Karpas-422 (cell line): ENCODE measurements at regions not wholly inside any gene's neighbourhood (a gene's known extent, or its start where the extent isn't known, plus 50 kb on each side); places are given as distances from the start of the nearest gene placed in this dataset.
"Not testable (repeated sequence)": the region's sequence is repeated elsewhere in the genome, so short reads cannot be mapped to it uniquely, and the experiment has no call there.

ENCODE experiments used
- DNase-seq: peaks from one replicate; pipeline ENCODE4 v3.0.0-alpha.2; 2015
- H2AFZ ChIP-seq: fragments of 200-600 bp; sonication (generic); 2 replicates; pipeline ENCODE4 v1.6.1; 2014; ENCODE audit warnings: antibody characterized with exemption, low read length, mixed read lengths
- H3K27ac ChIP-seq: fragments of 200-600 bp; sonication (generic); 2 replicates; pipeline ENCODE4 v1.5.1; 2014; ENCODE audit warnings: mild to moderate bottlenecking, low read length, moderate library complexity
- H3K27me3 ChIP-seq: fragments of 200-600 bp; sonication (generic); 2 replicates; pipeline ENCODE4 v1.6.1; 2014; ENCODE audit warnings: low read length, mixed read lengths
- H3K36me3 ChIP-seq: fragments of 200-600 bp; sonication (generic); 2 replicates; pipeline ENCODE4 v1.6.1; 2014; ENCODE audit warnings: low read length, mixed read lengths; ENCODE audit not compliant: insufficient read depth
- H3K4me1 ChIP-seq: fragments of 200-600 bp; sonication (generic); 2 replicates; pipeline ENCODE4 v1.6.1; 2014; ENCODE audit warnings: mild to moderate bottlenecking, low read length, mixed read lengths
- H3K4me2 ChIP-seq: fragments of 200-600 bp; sonication (generic); 2 replicates; pipeline ENCODE4 v1.6.1; 2014; ENCODE audit warnings: low read length, low read depth, mild to moderate bottlenecking; ENCODE audit not compliant: poor library complexity, severe bottlenecking
- H3K4me3 ChIP-seq: fragments of 200-600 bp; sonication (generic); 2 replicates; pipeline ENCODE4 v1.5.1; 2014; ENCODE audit warnings: mild to moderate bottlenecking, antibody characterized with exemption, low read length, mixed read lengths
- H3K79me2 ChIP-seq: fragments of 200-600 bp; sonication (generic); 2 replicates; pipeline ENCODE4 v1.6.1; 2014; ENCODE audit warnings: mild to moderate bottlenecking, low read length, mixed read lengths
- H3K9ac ChIP-seq: fragments of 200-600 bp; sonication (generic); 2 replicates; pipeline ENCODE4 v1.6.0; 2014; ENCODE audit warnings: low read length
- H3K9me2 ChIP-seq: fragments of 200-600 bp; sonication (generic), shearing (Covaris generic); replicated peaks from 2 replicates; pipeline ENCODE4 v1.6.0; 2014; ENCODE audit warnings: mild to moderate bottlenecking, low read length, moderate library complexity; ENCODE audit not compliant: insufficient read depth
- H3K9me3 ChIP-seq: fragments of 300-700, 200-600 bp; sonication (generic); 2 replicates; pipeline ENCODE4 v1.6.1; 2014; ENCODE audit warnings: low read length, mixed read lengths
- H4K20me1 ChIP-seq: fragments of 200-600 bp; sonication (generic); 2 replicates; pipeline ENCODE4 v1.6.1; 2014; ENCODE audit warnings: mild to moderate bottlenecking, antibody characterized with exemption, low read length, low read depth; ENCODE audit not compliant: insufficient read depth

GRCh38 chr5:36770125-36770524 is 106.4 kb upstream of the NIPBL start:
- peaks cover 11% of the 10 kb centered on the region for H3K4me1 ChIP-seq
- no peaks in the 10 kb centered on the region for H3K9me2 ChIP-seq
- H4K20me1 ChIP-seq: no peaks in the 10 kb centered on the region
- no peak overlapping the region for H3K27ac ChIP-seq
- H3K27me3 ChIP-seq: no peaks in the 10 kb centered on the region
- H3K9me3 ChIP-seq: no peaks in the 10 kb centered on the region
- H3K79me2 ChIP-seq: no peaks in the 10 kb centered on the region
- no peak overlapping the region for H3K4me2 ChIP-seq
- DNase-seq: no peak
- no peaks in the 10 kb centered on the region for H3K36me3 ChIP-seq
- H3K9ac ChIP-seq: no peak overlapping the region
- no peak overlapping the region for H3K4me3 ChIP-seq
- no peak overlapping the region for H2AFZ ChIP-seq

GRCh38 chr5:36772276-36773140 is 104.1 kb upstream of the NIPBL start:
- no peak for DNase-seq
- no peaks in the 10 kb centered on the region for H3K79me2 ChIP-seq
- H3K36me3 ChIP-seq: no peaks in the 10 kb centered on the region
- no peak overlapping the region for H3K27ac ChIP-seq
- H3K27me3 ChIP-seq: no peaks in the 10 kb centered on the region
- H3K4me1 ChIP-seq: peaks cover 11% of the 10 kb centered on the region
- no peak overlapping the region for H3K9ac ChIP-seq
- no peaks in the 10 kb centered on the region for H4K20me1 ChIP-seq
- H3K4me2 ChIP-seq: peak overlapping the region; percentile 21
- H2AFZ ChIP-seq: no peak overlapping the region
- no peaks in the 10 kb centered on the region for H3K9me3 ChIP-seq
- no peaks in the 10 kb centered on the region for H3K9me2 ChIP-seq
- H3K4me3 ChIP-seq: no peak overlapping the region

GRCh38 chr5:36777105-36777757 is 99.3 kb upstream of the NIPBL start:
- no peak overlapping the region for H3K27ac ChIP-seq
- no peak overlapping the region for H3K4me3 ChIP-seq
- no peaks in the 10 kb centered on the region for H3K27me3 ChIP-seq
- H2AFZ ChIP-seq: no peak overlapping the region
- DNase-seq: no peak
- H3K9me2 ChIP-seq: no peaks in the 10 kb centered on the region
- no peaks in the 10 kb centered on the region for H3K9me3 ChIP-seq
- peaks cover 6% of the 10 kb centered on the region for H3K4me1 ChIP-seq
- H3K36me3 ChIP-seq: no peaks in the 10 kb centered on the region
- no peak overlapping the region for H3K4me2 ChIP-seq
- H4K20me1 ChIP-seq: no peaks in the 10 kb centered on the region
- H3K79me2 ChIP-seq: no peaks in the 10 kb centered on the region
- H3K9ac ChIP-seq: no peak overlapping the region

GRCh38 chr5:36778336-36778735 is 98.2 kb upstream of the NIPBL start:
- H2AFZ ChIP-seq: no peak overlapping the region
- H3K9me3 ChIP-seq: no peaks in the 10 kb centered on the region
- no peak overlapping the region for H3K4me3 ChIP-seq
- no peaks in the 10 kb centered on the region for H3K27me3 ChIP-seq
- H4K20me1 ChIP-seq: no peaks in the 10 kb centered on the region
- no peak overlapping the region for H3K27ac ChIP-seq
- no peak for DNase-seq
- H3K79me2 ChIP-seq: no peaks in the 10 kb centered on the region
- H3K4me1 ChIP-seq: no peaks in the 10 kb centered on the region
- H3K36me3 ChIP-seq: no peaks in the 10 kb centered on the region
- H3K9ac ChIP-seq: no peak overlapping the region
- no peak overlapping the region for H3K4me2 ChIP-seq
- H3K9me2 ChIP-seq: no peaks in the 10 kb centered on the region

GRCh38 chr5:36782612-36783011 is 94.0 kb upstream of the NIPBL start:
- not testable (repeated sequence) for H4K20me1 ChIP-seq, H2AFZ ChIP-seq, H3K9me2 ChIP-seq, H3K79me2 ChIP-seq, H3K36me3 ChIP-seq, H3K9ac ChIP-seq, H3K9me3 ChIP-seq, H3K27me3 ChIP-seq, DNase-seq, H3K4me3 ChIP-seq, H3K27ac ChIP-seq, H3K4me2 ChIP-seq, H3K4me1 ChIP-seq

- H3K9me2 ChIP-seq: no peaks in the 10 kb centered on the region
- no peaks in the 10 kb centered on the region for H4K20me1 ChIP-seq
- H3K9ac ChIP-seq: no peak overlapping the region
- no peaks in the 10 kb centered on the region for H3K36me3 ChIP-seq
- no peak overlapping the region for H3K4me2 ChIP-seq
- no peak for DNase-seq
- no peaks in the 10 kb centered on the region for H3K4me1 ChIP-seq
- H3K27me3 ChIP-seq: no peaks in the 10 kb centered on the region
- no peak overlapping the region for H2AFZ ChIP-seq
- no peak overlapping the region for H3K27ac ChIP-seq
- H3K79me2 ChIP-seq: no peaks in the 10 kb centered on the region
- H3K4me3 ChIP-seq: no peak overlapping the region
- no peaks in the 10 kb centered on the region for H3K9me3 ChIP-seq
Observed at GRCh38 chr5:36786448-36787012, 90.0 kb upstream of the NIPBL start.

GRCh38 chr5:36787365-36788093 is 89.0 kb upstream of the NIPBL start:
- Histone ChIP-seq H3K9ac (no peak overlapping the region), H3K4me1 (no peaks in the 10 kb centered on the region), H3K79me2 (no peaks in the 10 kb centered on the region), H3K27ac (no peak overlapping the region), H3K4me3 (no peak overlapping the region), H3K4me2 (no peak overlapping the region), H3K36me3 (no peaks in the 10 kb centered on the region), H4K20me1 (no peaks in the 10 kb centered on the region), H3K27me3 (no peaks in the 10 kb centered on the region), H2AFZ (no peak overlapping the region), H3K9me3 (no peaks in the 10 kb centered on the region), H3K9me2 (no peaks in the 10 kb centered on the region)
- DNase-seq: no peak

GRCh38 chr5:36790847-36791246 is 85.7 kb upstream of the NIPBL start:
- H4K20me1 ChIP-seq: no peaks in the 10 kb centered on the region
- H3K9me2 ChIP-seq: no peaks in the 10 kb centered on the region
- no peaks in the 10 kb centered on the region for H3K4me1 ChIP-seq
- H2AFZ ChIP-seq: no peak overlapping the region
- DNase-seq: no peak
- no peaks in the 10 kb centered on the region for H3K9me3 ChIP-seq
- no peak overlapping the region for H3K9ac ChIP-seq
- H3K36me3 ChIP-seq: no peaks in the 10 kb centered on the region
- H3K4me2 ChIP-seq: no peak overlapping the region
- no peaks in the 10 kb centered on the region for H3K27me3 ChIP-seq
- H3K27ac ChIP-seq: no peak overlapping the region
- no peak overlapping the region for H3K4me3 ChIP-seq
- H3K79me2 ChIP-seq: no peaks in the 10 kb centered on the region
